ENCODE measurements at regions not wholly inside any gene's neighbourhood (a gene's known extent, or its start where the extent isn't known, plus 50 kb on each side); places are given as distances from the start of the nearest gene placed in this dataset.
"Not testable (repeated sequence)": the region's sequence is repeated elsewhere in the genome, so short reads cannot be mapped to it uniquely, and the experiment has no call there.

DNA sequence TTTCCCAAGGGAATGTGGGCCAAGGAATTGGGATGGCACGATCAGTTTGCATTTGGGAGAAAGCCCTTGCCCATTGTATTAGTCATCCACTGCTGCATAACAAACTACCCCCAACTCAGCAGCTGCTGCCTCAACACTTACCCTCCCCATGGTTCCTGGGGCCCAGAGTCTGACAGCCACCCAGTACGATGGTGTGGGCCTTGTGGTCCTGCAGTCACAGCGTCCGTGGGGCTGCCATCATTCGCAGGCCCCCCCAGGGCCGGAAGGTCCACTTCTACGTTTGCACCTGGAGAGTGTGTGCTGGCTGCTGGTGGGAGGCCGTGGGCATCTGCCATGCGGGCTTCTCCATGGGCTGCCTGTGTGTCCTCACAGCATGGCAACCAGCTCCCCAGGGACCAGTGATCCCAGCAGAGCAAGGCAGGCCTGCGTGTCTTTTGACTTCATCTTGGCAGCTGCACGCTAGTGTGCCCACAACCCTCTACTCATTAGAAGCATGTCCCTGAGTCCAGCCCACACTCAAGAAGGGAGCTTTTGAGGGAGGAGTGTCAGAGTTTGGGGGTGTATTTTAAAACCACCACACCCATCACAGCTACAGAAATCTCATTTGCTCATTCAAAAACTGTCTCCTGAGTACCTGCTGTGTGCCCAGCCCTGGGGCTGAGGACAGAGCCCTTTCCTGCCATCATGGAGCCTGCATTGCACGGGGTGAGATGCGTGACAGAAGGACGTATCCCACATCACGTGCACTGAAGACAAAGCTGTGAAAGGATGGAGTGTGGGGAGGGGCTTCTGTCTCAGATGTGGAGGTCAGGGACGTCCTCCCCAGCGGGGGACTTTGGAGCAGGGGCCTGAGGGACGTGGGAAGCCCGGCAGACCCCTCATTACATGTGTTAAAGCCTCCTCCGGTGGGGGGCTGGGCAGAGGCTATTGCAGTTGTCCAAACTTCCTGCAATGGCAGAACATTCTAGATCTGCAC, 185.0 kb upstream of the ZNF469 start:
- Histone ChIP-seq H3K27ac (ENCODE audit: low read length in 2 of 2) (no peak overlapping the region), H3K36me3 (replicated peaks in 1 of 2; ENCODE audit: control extremely low read depth in 1 of 2, control insufficient read depth in 1 of 2, extremely low read depth in 1 of 2, insufficient read depth in 2 of 2, low read length in 1 of 2) (no peaks in the 10 kb centered on the region), H3K4me3 (ENCODE audit: control extremely low read depth in 1 of 5, extremely low read depth in 1 of 5, insufficient read depth in 1 of 5, low read depth in 2 of 5, low read length in 4 of 5) (no peak overlapping the region), H3K4me1 (ENCODE audit: control insufficient read depth in 2 of 2, insufficient read depth in 2 of 2, low read length in 2 of 2) (no peaks in the 10 kb centered on the region), H4K20me1 (ENCODE audit: control insufficient read depth, insufficient read depth, low read length, poor library complexity, severe bottlenecking) (no peaks in the 10 kb centered on the region), H3K9me3 (ENCODE audit: control extremely low read depth in 1 of 3, control insufficient read depth in 2 of 3, insufficient read depth in 1 of 3, low read length in 2 of 3) (peaks cover 0 to 2% (median 0%) of the 10 kb centered on the region in 3 donors), H2AFZ (ENCODE audit: insufficient read depth, low read depth, low read length, poor library complexity, severe bottlenecking) (no peak overlapping the region), H3K9ac (ENCODE audit: low read length) (no peak overlapping the region), H3K27me3 (replicated peaks in 1 of 4; ENCODE audit: control extremely low read depth in 1 of 4, control insufficient read depth in 3 of 4, insufficient read depth in 4 of 4, low read length in 3 of 4) (no peaks in the 10 kb centered on the region), H3K4me2 (replicated peaks; ENCODE audit: low read depth, low read length, poor library complexity, severe bottlenecking) (no peak overlapping the region), H3K79me2 (ENCODE audit: control insufficient read depth, insufficient read depth, low read length) (no peaks in the 10 kb centered on the region)
- no peak for TF ChIP-seq EZH2 (IDR thresholded peaks at IDR 0.05; ENCODE audit: borderline replicate concordance, insufficient read depth, low read depth, low read length, poor library complexity, severe bottlenecking)
- TF ChIP-seq, protein P1, sequence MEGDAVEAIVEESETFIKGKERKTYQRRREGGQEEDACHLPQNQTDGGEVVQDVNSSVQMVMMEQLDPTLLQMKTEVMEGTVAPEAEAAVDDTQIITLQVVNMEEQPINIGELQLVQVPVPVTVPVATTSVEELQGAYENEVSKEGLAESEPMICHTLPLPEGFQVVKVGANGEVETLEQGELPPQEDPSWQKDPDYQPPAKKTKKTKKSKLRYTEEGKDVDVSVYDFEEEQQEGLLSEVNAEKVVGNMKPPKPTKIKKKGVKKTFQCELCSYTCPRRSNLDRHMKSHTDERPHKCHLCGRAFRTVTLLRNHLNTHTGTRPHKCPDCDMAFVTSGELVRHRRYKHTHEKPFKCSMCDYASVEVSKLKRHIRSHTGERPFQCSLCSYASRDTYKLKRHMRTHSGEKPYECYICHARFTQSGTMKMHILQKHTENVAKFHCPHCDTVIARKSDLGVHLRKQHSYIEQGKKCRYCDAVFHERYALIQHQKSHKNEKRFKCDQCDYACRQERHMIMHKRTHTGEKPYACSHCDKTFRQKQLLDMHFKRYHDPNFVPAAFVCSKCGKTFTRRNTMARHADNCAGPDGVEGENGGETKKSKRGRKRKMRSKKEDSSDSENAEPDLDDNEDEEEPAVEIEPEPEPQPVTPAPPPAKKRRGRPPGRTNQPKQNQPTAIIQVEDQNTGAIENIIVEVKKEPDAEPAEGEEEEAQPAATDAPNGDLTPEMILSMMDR (IDR thresholded peaks at IDR 0.05): no peak
- Mint-ChIP-seq H3K27ac (no peak overlapping the region), H3K27me3 (no peaks in the 10 kb centered on the region), H3K4me3 (no peak overlapping the region), H3K9me3 (ENCODE audit: insufficient read depth) (no peaks in the 10 kb centered on the region), H3K4me1 (no peaks in the 10 kb centered on the region)
- ChIA-PET CTCF (interaction anchor here (0.6 to 1.9 kb wide), 2 partner anchors 240 to 686 kb away, joined by 4 to 6 read pairs; no protein-coding TSS in a partner anchor), POLR2A (no interaction called here)
- WGBS (ENCODE audit: insufficient coverage): 85% methylated on average over 16 of the region's 20 CpGs
- DNase-seq (no peak), ATAC-seq (ENCODE audit: low read depth) (no peak)
- intact Hi-C loops (cut with micrococcal nuclease): no loop called here

DNA sequence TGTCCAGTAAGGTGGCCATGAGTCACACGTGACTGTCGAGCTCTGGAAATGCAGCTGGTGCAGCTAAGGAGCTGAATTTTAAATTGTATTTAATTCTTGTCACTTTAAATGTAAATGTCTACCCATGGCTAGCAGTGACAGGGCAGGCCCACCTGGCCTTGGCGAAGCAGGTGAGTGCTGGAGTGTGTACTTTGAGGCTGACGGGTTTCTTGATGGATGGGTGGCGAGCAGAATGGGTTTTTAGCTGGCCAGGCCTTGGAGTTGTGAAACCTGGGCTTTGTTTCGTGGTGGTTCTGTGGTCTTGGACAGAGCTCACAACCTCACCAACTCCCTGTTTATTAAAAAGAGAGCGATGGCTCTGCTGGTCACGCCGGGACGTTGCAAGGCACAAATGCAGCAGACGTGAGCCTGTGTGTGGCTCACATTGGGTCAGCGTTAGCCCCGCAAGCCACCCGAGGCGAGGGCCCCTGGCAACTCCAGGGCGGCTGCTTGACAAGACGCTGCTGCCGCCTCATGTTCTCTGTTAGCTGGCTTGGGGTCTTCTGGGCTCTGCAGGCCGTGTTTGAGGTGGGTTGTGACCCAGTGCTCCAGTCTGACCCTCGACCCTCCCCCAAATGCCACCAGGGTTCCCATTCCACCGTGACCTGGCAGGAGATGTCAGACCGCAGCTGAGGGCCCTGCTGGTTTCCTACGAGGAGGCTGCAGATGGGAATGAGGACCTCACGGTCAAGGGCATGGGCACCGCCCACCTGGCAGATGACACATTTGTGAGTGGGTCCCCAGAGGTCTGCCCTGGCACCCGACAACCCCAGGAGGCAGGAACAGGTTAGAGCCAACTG, 184.1 kb upstream of the ZNF469 start:
- ATAC-seq (ENCODE audit: low read depth); POLR2A ChIA-PET; H3K4me3 ChIP-seq (ENCODE audit: control extremely low read depth in 1 of 5, extremely low read depth in 1 of 5, insufficient read depth in 1 of 5, low read depth in 2 of 5, low read length in 4 of 5); H3K9me3 Mint-ChIP-seq (ENCODE audit: insufficient read depth); intact Hi-C loops (cut with micrococcal nuclease); H3K9me3 ChIP-seq (ENCODE audit: control extremely low read depth in 1 of 3, control insufficient read depth in 2 of 3, insufficient read depth in 1 of 3, low read length in 2 of 3); H2AFZ ChIP-seq (ENCODE audit: insufficient read depth, low read depth, low read length, poor library complexity, severe bottlenecking); H3K4me1 Mint-ChIP-seq; H3K27ac Mint-ChIP-seq; H3K4me2 ChIP-seq (replicated peaks; ENCODE audit: low read depth, low read length, poor library complexity, severe bottlenecking); H3K27me3 Mint-ChIP-seq; H3K4me1 ChIP-seq (ENCODE audit: control insufficient read depth in 2 of 2, insufficient read depth in 2 of 2, low read length in 2 of 2); H3K36me3 ChIP-seq (replicated peaks in 1 of 2; ENCODE audit: control extremely low read depth in 1 of 2, control insufficient read depth in 1 of 2, extremely low read depth in 1 of 2, insufficient read depth in 2 of 2, low read length in 1 of 2); H4K20me1 ChIP-seq (ENCODE audit: control insufficient read depth, insufficient read depth, low read length, poor library complexity, severe bottlenecking); H3K27ac ChIP-seq (ENCODE audit: low read length in 2 of 2); DNase-seq; H3K9ac ChIP-seq (ENCODE audit: low read length); H3K79me2 ChIP-seq (ENCODE audit: control insufficient read depth, insufficient read depth, low read length); H3K27me3 ChIP-seq (replicated peaks in 1 of 4; ENCODE audit: control extremely low read depth in 1 of 4, control insufficient read depth in 3 of 4, insufficient read depth in 4 of 4, low read length in 3 of 4); H3K4me3 Mint-ChIP-seq: not testable (repeated sequence)
- 92% methylated on average over 14 of the region's 26 CpGs for WGBS (ENCODE audit: insufficient coverage)
- CTCF ChIA-PET: interaction anchor here (1.9 kb wide), 1 partner anchor 240 kb away, joined by 6 read pairs; no protein-coding TSS in a partner anchor

DNA sequence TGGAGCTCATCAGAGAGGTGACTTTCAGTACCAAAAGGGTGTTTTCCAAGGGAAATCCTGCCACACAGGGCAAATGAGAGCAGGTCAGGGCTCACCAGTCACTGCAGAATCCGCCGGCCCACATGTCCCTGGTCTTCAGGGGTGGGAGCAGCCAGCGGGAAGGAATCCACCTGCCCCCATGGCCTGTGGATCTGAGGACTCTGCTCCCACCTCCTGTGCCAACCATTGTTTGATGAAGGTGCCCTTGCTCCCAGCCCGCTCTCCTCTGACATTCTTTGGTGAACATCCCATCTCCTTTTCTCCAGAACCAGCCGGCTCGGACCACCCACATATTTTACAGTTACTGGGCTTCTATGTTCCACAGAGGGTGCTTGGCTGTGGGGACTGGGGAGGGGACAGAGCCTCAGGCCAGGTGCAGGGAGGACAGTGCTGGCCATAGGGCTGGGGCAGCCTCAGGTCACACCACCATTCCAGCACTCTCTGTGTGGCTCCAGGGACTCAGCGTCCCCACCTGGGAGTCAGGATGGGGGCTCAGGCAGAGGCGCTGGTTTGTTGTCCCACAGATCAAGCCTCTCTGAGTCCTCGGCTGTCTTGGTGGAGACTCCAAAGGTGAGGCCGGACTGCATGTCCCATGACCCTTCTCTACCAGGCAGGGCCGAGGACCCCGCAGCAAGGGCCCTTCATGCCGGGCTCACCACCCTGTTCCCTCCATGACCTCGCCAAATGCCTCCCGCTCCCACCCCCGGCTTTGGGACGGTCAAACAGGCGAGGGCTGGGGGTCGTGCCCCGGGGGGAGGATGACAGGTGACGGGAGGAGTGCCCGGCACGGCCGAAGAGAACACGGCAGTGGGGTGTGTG, 183.2 kb upstream of the ZNF469 start:
- H4K20me1 ChIP-seq (ENCODE audit: control insufficient read depth, insufficient read depth, low read length, poor library complexity, severe bottlenecking); H3K27me3 ChIP-seq (replicated peaks in 1 of 4; ENCODE audit: control extremely low read depth in 1 of 4, control insufficient read depth in 3 of 4, insufficient read depth in 4 of 4, low read length in 3 of 4); ATAC-seq (ENCODE audit: low read depth); H3K9me3 Mint-ChIP-seq (ENCODE audit: insufficient read depth); DNase-seq; H3K4me1 Mint-ChIP-seq; H3K4me3 Mint-ChIP-seq; H3K79me2 ChIP-seq (ENCODE audit: control insufficient read depth, insufficient read depth, low read length); H3K27ac Mint-ChIP-seq; H3K4me2 ChIP-seq (replicated peaks; ENCODE audit: low read depth, low read length, poor library complexity, severe bottlenecking); H3K9me3 ChIP-seq (ENCODE audit: control extremely low read depth in 1 of 3, control insufficient read depth in 2 of 3, insufficient read depth in 1 of 3, low read length in 2 of 3); H3K27ac ChIP-seq (ENCODE audit: low read length in 2 of 2); H2AFZ ChIP-seq (ENCODE audit: insufficient read depth, low read depth, low read length, poor library complexity, severe bottlenecking); intact Hi-C loops (cut with micrococcal nuclease); H3K36me3 ChIP-seq (replicated peaks in 1 of 2; ENCODE audit: control extremely low read depth in 1 of 2, control insufficient read depth in 1 of 2, extremely low read depth in 1 of 2, insufficient read depth in 2 of 2, low read length in 1 of 2); H3K27me3 Mint-ChIP-seq; H3K9ac ChIP-seq (ENCODE audit: low read length); POLR2A ChIA-PET; H3K4me1 ChIP-seq (ENCODE audit: control insufficient read depth in 2 of 2, insufficient read depth in 2 of 2, low read length in 2 of 2); H3K4me3 ChIP-seq (ENCODE audit: control extremely low read depth in 1 of 5, extremely low read depth in 1 of 5, insufficient read depth in 1 of 5, low read depth in 2 of 5, low read length in 4 of 5); CTCF ChIA-PET: not testable (repeated sequence)
- 91% methylated on average over 20 of the region's 25 CpGs for WGBS (ENCODE audit: insufficient coverage)
